WTC11 (cell line): ENCODE measurements at regions not wholly inside any gene's neighbourhood (a gene's known extent, or its start where the extent isn't known, plus 50 kb on each side); places are given as distances from the start of the nearest gene placed in this dataset.
"Not testable (repeated sequence)": the region's sequence is repeated elsewhere in the genome, so short reads cannot be mapped to it uniquely, and the experiment has no call there.

Experiments used
- ATF6 ChIP-seq: sonication (generic); formaldehyde crosslinking; IDR thresholded peaks from 2 replicates; pipeline ENCODE4 v1.8.1; 2023; ENCODE audit warnings: mild to moderate bottlenecking, missing genetic modification reagents
- CBFB ChIP-seq: sonication (generic); formaldehyde crosslinking; IDR thresholded peaks from 2 replicates; pipeline ENCODE4 v1.8.1; 2022; ENCODE audit warnings: mild to moderate bottlenecking, low read depth, missing genetic modification reagents
- CTCF ChIP-seq: fragments of 200-600 bp; IDR thresholded peaks from 2 replicates; pipeline ENCODE4 v1.8.0; 2022; ENCODE audit warnings: antibody characterized with exemption
- E2F4 ChIP-seq: sonication (generic); formaldehyde crosslinking; IDR thresholded peaks from 2 replicates; pipeline ENCODE4 v1.8.1; 2022; ENCODE audit warnings: low read depth, mild to moderate bottlenecking, moderate library complexity, missing genetic modification reagents, borderline replicate concordance
- HMGXB4 ChIP-seq: sonication (generic); formaldehyde crosslinking; IDR thresholded peaks from 2 replicates; pipeline ENCODE4 v1.8.1; 2023; ENCODE audit warnings: mild to moderate bottlenecking, moderate library complexity, missing genetic modification reagents
- NR3C1 ChIP-seq: sonication (generic); formaldehyde crosslinking; conservative IDR thresholded peaks from 2 replicates; pipeline ENCODE4 v1.8.1; 2023; ENCODE audit warnings: low read depth, mild to moderate bottlenecking, missing genetic modification reagents
- PREB ChIP-seq: sonication (generic); formaldehyde crosslinking; IDR thresholded peaks from 2 replicates; pipeline ENCODE4 v1.8.1; 2022; ENCODE audit warnings: mild to moderate bottlenecking, missing genetic modification reagents, moderate library complexity, borderline replicate concordance

GRCh38 chr14:105961625-105962024 is 435.2 kb downstream of the TMEM121 start:
- TF ChIP-seq NR3C1 (CRISPR knock-in tag); CTCF; ATF6 (CRISPR knock-in tag); HMGXB4 (CRISPR knock-in tag); PREB (CRISPR knock-in tag); CBFB (CRISPR knock-in tag); E2F4 (CRISPR knock-in tag): not testable (repeated sequence)
